Gastroesophageal sphincter (tissue), 4 donors: ENCODE measurements at regions not wholly inside any gene's neighbourhood (a gene's known extent, or its start where the extent isn't known, plus 50 kb on each side); places are given as distances from the start of the nearest gene placed in this dataset.

ENCODE experiments used
- ATAC-seq: fragments of 150-250 bp; one replicate; pipeline ENCODE4 v1.9.1; 2016; ENCODE audit warnings: mild to moderate bottlenecking, moderate library complexity
- H3K27ac ChIP-seq, 4 donors: fragments of 200-600 bp; sonication (generic) in 3 of 4; 1 replicate in 3 of 4; 2 replicates in 1 of 4; pipeline ENCODE4 v1.5.1; 2016 to 2019
- H3K27me3 ChIP-seq: fragments of 200-600 bp; sonication (generic); one replicate; pipeline ENCODE4 v1.5.1; 2019
- H3K36me3 ChIP-seq, 2 donors: fragments of 200-600 bp; sonication (generic); one replicate each; pipeline ENCODE4 v1.5.1; 2019; ENCODE audit warnings: control low read depth in 1 of 2
- H3K4me1 ChIP-seq, 3 donors: fragments of 200-600 bp; sonication (generic); 1 replicate in 2 of 3; 2 replicates in 1 of 3; pipeline ENCODE4 v1.5.1; 2016 to 2019; ENCODE audit warnings: control low read depth in 2 of 3
- H3K4me3 ChIP-seq, 2 donors: fragments of 200-600 bp; sonication (generic); one replicate each; pipeline ENCODE4 v1.5.1; 2019; ENCODE audit warnings: mild to moderate bottlenecking in 1 of 2, moderate library complexity in 1 of 2
- H3K9me3 ChIP-seq, 3 donors: fragments of 200-600 bp; sonication (generic); one replicate each; pipeline ENCODE4 v1.5.1; 2017 to 2019; ENCODE audit warnings: control low read depth in 2 of 3
- EP300 ChIP-seq: sonication (generic); formaldehyde crosslinking; IDR thresholded peaks from one replicate; pipeline ENCODE4 v1.6.1; 2017; ENCODE audit warnings: antibody characterized with exemption, mild to moderate bottlenecking
- POLR2A ChIP-seq, 2 donors: fragments of 450-650 bp; IDR thresholded peaks; one replicate each; pipeline ENCODE4 v1.6.1; 2017; ENCODE audit warnings: antibody characterized with exemption in 2 of 2, mild to moderate bottlenecking in 2 of 2, moderate library complexity in 1 of 2
- POLR2AphosphoS5 ChIP-seq: sonication (generic); formaldehyde crosslinking; IDR thresholded peaks from one replicate; pipeline ENCODE4 v1.6.1; 2017; ENCODE audit warnings: antibody characterized with exemption
- WGBS, 2 donors: methylation state at CpG; one replicate each; pipeline ENCODE4 v1.1.5; 2018; ENCODE audit warnings: low coverage in 1 of 2; 5-methylcytosine and 5-hydroxymethylcytosine counted together
- TF ChIP-seq, protein P1 (sequence below), 4 experiments: fragments of 200-600 bp in 2 of 4; fragments of 450-650 bp in 2 of 4; sonication (generic) in 1 of 4; IDR thresholded peaks; one replicate each; pipeline ENCODE4 v1.5.1; 2017 to 2019; ENCODE audit warnings: antibody characterized with exemption in 4 of 4, mild to moderate bottlenecking in 2 of 4, moderate library complexity in 2 of 4

DNA sequence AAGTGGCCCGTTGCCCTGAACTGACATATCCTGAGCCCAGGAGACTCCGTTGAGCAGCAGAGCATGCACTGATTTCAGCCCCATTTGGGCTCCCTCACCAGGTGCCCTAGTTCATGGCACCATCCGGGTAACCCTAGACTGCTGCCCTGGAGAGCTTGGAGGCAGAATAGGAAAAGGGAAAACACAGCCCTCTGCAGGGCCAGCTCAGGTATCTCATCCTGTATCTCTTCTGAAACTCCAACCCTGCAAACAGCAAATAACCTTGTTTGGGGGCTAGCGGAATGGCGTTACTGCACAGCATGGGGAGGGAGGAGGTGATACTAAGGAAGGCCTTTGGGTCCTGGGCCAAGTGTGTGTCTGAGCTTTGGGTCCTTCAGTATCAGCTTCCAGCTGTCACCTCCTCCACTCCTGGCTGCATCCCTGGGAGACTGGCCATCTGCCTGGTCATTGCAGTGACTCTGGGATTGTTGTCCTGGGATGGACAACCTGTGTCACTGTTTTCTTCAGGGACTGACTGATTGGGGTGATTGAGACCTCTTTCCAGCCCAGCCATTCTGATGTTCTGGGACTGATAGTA lies 233.8 kb upstream of the SKOR2 start:
- Histone ChIP-seq H3K27ac (no peak overlapping the region), H3K27me3 (peaks cover 29% of the 10 kb centered on the region), H3K36me3 (no peaks in the 10 kb centered on the region), H3K4me1 (no peaks in the 10 kb centered on the region), H3K9me3 (no peaks in the 10 kb centered on the region), H3K4me3 (no peak overlapping the region)
- no peak for ATAC-seq
- WGBS, 2 donors, result 40 to 67% methylated on average over 2 to 3 of the region's 5 CpGs
- TF ChIP-seq, protein P1, sequence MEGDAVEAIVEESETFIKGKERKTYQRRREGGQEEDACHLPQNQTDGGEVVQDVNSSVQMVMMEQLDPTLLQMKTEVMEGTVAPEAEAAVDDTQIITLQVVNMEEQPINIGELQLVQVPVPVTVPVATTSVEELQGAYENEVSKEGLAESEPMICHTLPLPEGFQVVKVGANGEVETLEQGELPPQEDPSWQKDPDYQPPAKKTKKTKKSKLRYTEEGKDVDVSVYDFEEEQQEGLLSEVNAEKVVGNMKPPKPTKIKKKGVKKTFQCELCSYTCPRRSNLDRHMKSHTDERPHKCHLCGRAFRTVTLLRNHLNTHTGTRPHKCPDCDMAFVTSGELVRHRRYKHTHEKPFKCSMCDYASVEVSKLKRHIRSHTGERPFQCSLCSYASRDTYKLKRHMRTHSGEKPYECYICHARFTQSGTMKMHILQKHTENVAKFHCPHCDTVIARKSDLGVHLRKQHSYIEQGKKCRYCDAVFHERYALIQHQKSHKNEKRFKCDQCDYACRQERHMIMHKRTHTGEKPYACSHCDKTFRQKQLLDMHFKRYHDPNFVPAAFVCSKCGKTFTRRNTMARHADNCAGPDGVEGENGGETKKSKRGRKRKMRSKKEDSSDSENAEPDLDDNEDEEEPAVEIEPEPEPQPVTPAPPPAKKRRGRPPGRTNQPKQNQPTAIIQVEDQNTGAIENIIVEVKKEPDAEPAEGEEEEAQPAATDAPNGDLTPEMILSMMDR (IDR thresholded peaks at IDR 0.05), result no peak
- TF ChIP-seq EP300 (no peak), POLR2AphosphoS5 (no peak), POLR2A (IDR thresholded peaks at IDR 0.05) (no peak)

DNA sequence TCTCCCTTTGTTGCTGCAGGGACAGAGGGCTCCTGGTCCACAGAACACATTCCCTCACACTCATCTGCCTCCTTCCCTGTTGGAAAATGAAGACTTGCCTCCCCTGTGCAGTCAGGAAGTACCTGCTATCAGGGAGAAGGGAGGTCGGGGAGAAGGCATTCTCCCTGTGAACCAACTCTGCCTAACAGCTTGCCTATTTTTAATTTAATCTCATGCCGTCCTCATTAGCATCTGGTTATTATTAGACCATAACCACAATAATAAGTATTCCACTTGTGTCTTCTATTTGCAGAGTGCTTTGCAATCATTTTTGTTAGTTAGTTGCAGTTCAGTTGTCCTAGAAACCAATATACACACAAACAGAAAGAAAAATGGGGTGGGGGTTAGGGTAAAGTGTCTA lies 232.6 kb upstream of the SKOR2 start:
- TF ChIP-seq EP300 (no peak), POLR2A (IDR thresholded peaks at IDR 0.05) (no peak), POLR2AphosphoS5 (no peak)
- TF ChIP-seq, protein P1 (IDR thresholded peaks at IDR 0.05), result no peak
- no peaks in the 10 kb centered on the region for H3K9me3 ChIP-seq
- no peak for ATAC-seq
- H3K27ac ChIP-seq, result no peak overlapping the region
- peaks cover 29% of the 10 kb centered on the region for H3K27me3 ChIP-seq
- H3K36me3 ChIP-seq, result no peaks in the 10 kb centered on the region
- H3K4me1 ChIP-seq, result no peaks in the 10 kb centered on the region
- 17 to 50% methylated on average over 1 to 2 of the region's 2 CpGs for WGBS, 2 donors
- H3K4me3 ChIP-seq, result no peak overlapping the region

DNA sequence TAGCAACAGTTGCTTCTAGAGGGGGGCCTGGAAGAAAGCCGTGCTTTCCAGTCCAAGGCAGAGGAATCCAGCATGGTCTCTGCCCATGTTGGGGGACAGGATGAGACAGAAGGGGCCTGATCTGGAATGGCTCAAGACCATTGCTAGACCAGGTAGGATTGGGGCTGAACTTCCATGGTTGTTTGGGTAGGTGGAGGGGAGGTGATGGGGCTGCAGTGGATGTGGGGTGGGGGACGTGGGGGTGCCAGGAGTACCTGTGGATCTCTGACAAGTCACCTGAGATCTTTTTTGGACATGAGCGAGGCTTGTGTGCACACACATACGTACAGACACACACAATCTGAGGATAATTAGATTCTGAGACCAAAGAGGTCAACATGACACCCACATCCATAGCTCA lies 228.7 kb upstream of the SKOR2 start:
- Histone ChIP-seq H3K27ac (no peak overlapping the region), H3K27me3 (peaks cover 27% of the 10 kb centered on the region), H3K9me3 (no peaks in the 10 kb centered on the region), H3K4me1 (no peaks in the 10 kb centered on the region), H3K4me3 (no peak overlapping the region), H3K36me3 (no peaks in the 10 kb centered on the region)
- ATAC-seq, result no peak
- no CpG with 5 or more reads among the region's 4 CpGs for WGBS, 2 donors
- TF ChIP-seq, protein P1 (IDR thresholded peaks at IDR 0.05), result no peak

DNA sequence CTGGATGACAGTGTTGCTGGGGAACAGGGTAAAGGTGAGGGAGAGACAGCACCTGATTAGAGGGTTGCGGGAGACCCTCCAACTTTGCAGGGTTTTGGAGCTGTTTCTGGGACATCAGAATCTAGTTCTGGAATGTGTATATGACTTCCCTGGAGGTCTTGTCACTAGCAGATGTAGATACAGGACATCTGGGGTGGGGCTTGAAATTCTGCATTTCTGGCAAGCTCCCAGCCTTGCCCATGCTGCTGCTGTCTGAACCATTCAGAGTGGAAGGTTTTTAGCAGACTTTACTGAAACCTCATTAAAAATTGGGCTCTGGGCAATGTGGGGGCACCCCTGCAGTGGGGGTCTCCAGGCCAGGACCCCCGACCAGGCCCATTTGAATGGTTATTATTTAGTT lies 220.3 kb upstream of the SKOR2 start:
- Histone ChIP-seq H3K4me3 (no peak overlapping the region), H3K9me3 (no peaks in the 10 kb centered on the region), H3K36me3 (no peaks in the 10 kb centered on the region), H3K4me1 (no peaks in the 10 kb centered on the region), H3K27me3 (peaks cover 17% of the 10 kb centered on the region), H3K27ac (no peak overlapping the region)
- WGBS, 2 donors, result 54% methylated on average over 2 of the region's 2 CpGs; no CpG with 5 or more reads in 1 of the 2 donors
- no peak for ATAC-seq
- TF ChIP-seq EP300 (no peak), POLR2AphosphoS5 (no peak), POLR2A (IDR thresholded peaks at IDR 0.05) (no peak)
- TF ChIP-seq, protein P1 (IDR thresholded peaks at IDR 0.05), result no peak

DNA sequence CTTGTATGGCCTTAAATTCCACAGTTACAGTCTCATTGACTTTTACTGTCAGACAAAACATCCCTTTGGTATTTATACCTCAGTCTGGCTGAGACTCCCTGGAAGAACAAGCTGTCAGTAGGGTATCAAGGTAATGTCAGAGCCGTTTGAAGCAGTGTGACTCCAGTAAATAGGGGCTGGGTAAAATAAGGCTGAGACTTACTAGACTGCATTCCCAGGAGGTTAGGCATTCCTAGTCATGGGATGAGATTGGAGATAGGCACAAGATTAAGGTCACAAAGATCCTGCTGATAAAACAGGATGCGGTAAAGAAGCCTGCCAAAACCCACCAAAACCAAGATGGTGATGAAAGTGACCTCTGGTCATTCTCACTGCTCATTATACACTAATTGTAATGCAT lies 219.5 kb upstream of the SKOR2 start:
- H3K4me3 ChIP-seq, result no peak overlapping the region
- 86 to 90% methylated on average over 1 to 2 of the region's 2 CpGs for WGBS, 2 donors
- H3K4me1 ChIP-seq, result no peaks in the 10 kb centered on the region
- H3K27ac ChIP-seq, result no peak overlapping the region
- TF ChIP-seq POLR2A (IDR thresholded peaks at IDR 0.05) (no peak), POLR2AphosphoS5 (no peak), EP300 (no peak)
- TF ChIP-seq, protein P1 (IDR thresholded peaks at IDR 0.05), result no peak
- H3K36me3 ChIP-seq, result no peaks in the 10 kb centered on the region
- no peaks in the 10 kb centered on the region for H3K9me3 ChIP-seq
- no peak for ATAC-seq
- H3K27me3 ChIP-seq, result peaks cover 13% of the 10 kb centered on the region
